ENCODE measurements at regions not wholly inside any gene's neighbourhood (a gene's known extent, or its start where the extent isn't known, plus 50 kb on each side); places are given as distances from the start of the nearest gene placed in this dataset.

DNA sequence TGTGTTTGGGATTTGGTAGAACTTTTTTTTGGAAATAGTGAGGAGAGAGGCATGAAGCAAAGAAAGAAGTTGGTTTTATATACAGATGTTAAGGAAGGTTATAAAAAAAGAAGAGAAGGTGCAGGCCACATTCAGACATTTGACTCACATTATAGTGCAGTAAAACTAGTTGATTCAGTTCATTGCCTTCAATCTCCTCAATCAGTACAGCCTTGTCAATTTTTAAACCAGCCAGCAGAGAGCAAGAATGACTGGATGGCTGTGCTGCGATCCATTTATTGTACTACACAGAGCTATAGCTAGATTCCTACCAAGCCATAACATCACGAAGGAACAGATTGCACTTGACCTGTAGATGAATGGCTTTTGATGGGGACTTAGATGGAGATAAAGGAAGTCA, 79.7 kb upstream of the LSM6 start:
- TF ChIP-seq, protein P1, sequence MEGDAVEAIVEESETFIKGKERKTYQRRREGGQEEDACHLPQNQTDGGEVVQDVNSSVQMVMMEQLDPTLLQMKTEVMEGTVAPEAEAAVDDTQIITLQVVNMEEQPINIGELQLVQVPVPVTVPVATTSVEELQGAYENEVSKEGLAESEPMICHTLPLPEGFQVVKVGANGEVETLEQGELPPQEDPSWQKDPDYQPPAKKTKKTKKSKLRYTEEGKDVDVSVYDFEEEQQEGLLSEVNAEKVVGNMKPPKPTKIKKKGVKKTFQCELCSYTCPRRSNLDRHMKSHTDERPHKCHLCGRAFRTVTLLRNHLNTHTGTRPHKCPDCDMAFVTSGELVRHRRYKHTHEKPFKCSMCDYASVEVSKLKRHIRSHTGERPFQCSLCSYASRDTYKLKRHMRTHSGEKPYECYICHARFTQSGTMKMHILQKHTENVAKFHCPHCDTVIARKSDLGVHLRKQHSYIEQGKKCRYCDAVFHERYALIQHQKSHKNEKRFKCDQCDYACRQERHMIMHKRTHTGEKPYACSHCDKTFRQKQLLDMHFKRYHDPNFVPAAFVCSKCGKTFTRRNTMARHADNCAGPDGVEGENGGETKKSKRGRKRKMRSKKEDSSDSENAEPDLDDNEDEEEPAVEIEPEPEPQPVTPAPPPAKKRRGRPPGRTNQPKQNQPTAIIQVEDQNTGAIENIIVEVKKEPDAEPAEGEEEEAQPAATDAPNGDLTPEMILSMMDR (IDR thresholded peaks at IDR 0.05) = no peak
- TF ChIP-seq POLR2A (IDR thresholded peaks at IDR 0.05) = no peak
- TF ChIP-seq POLR2AphosphoS5 (IDR thresholded peaks at IDR 0.05) = peak in 1 of 3 donors; percentile 5
- no peak for TF ChIP-seq EP300 (IDR thresholded peaks at IDR 0.05; ENCODE audit: low read depth)
- peak; percentile 13 for DNase-seq
- Histone ChIP-seq H3K27me3 (no peaks in the 10 kb centered on the region), H3K9me3 (no peaks in the 10 kb centered on the region), H3K36me3 (no peaks in the 10 kb centered on the region), H3K4me1 (peaks cover 0 to 4% (median 2%) of the 10 kb centered on the region in 4 donors), H3K27ac (peak overlapping the region in 2 of 4 donors; percentile 6 to 12), H3K4me3 (no peak overlapping the region)
- 50% methylated on average over 2 of the region's 2 CpGs; no CpG with 5 or more reads in 1 of the 2 donors for WGBS, 2 donors (ENCODE audit: low coverage in 1 of 2)
- intact Hi-C loops (cut with DNase I; ENCODE audit: low total_unique reads) (no loop called here), in situ Hi-C loops (cut with MboI; ENCODE audit: low pct_ligation_motif_present in 1 of 4, low pct_unique_long_range_greater_than_20kb in 1 of 4, low sequenced_read_pairs in 3 of 4) (no loop called here)

DNA sequence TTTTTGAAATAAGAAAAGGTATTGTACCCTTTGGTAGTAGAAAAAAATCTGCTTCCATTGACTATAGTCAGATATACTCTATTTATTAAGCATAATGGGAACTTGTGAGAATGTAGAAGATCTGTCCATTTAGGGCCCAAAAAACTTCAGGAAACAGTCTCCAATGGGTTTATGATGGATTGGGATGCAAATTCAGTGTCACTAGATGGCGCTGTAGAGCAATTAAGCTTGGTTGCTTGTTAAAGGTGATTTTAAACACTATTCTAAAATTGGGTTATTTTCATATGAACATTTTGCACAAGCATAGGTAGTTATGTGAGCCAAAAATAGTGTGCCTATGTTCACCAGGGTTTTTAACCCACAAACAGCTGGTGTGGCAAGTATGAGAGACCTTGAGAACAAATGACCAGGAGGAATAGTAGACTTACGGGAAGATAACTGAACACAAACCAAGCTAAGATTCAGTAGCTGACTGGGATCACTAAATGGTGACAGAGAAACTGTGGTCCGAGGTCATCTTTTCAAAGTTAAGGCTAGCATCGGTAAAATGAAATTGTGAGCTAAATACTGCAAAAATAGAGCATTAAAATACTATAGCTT, 80.3 kb upstream of the LSM6 start:
- WGBS, 2 donors (ENCODE audit: low coverage in 1 of 2) = 57 to 59% methylated on average over 4 of the region's 4 CpGs
- in situ Hi-C loops (cut with MboI; ENCODE audit: low pct_ligation_motif_present in 1 of 4, low pct_unique_long_range_greater_than_20kb in 1 of 4, low sequenced_read_pairs in 3 of 4) (no loop called here), intact Hi-C loops (cut with DNase I; ENCODE audit: low total_unique reads) (no loop called here)
- Histone ChIP-seq H3K27me3 (no peaks in the 10 kb centered on the region), H3K4me1 (peaks cover 0 to 4% (median 2%) of the 10 kb centered on the region in 4 donors), H3K9me3 (no peaks in the 10 kb centered on the region), H3K36me3 (no peaks in the 10 kb centered on the region), H3K4me3 (no peak overlapping the region), H3K27ac (peak overlapping the region in 2 of 4 donors; percentile 4 to 12)
- TF ChIP-seq, protein P1 (IDR thresholded peaks at IDR 0.05) = peak; percentile 61 to 71 (median 64)
- no peak for TF ChIP-seq EP300 (IDR thresholded peaks at IDR 0.05; ENCODE audit: low read depth)
- DNase-seq = peak; percentile 46

DNA sequence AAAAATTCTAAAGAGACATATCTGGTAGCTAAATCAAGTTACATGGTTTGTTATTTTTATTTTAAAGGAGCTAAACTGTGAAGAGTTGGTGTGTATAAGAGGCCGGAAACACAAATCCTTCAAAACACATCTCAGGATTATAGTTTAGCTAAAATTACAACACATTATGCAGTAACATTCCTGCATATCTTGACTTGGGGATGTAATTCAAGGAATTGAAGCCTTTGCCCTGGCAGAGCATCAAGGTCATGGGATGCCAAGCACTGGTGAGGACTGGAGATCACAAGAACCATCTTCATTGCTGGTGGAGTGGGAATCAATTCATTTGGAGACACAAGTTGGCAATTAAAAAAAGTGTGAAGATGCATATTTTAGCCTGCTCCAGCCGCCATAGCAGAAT, 86.8 kb upstream of the LSM6 start:
- intact Hi-C loops (cut with DNase I; ENCODE audit: low total_unique reads) (no loop called here), in situ Hi-C loops (cut with MboI; ENCODE audit: low pct_ligation_motif_present in 1 of 4, low pct_unique_long_range_greater_than_20kb in 1 of 4, low sequenced_read_pairs in 3 of 4) (no loop called here)
- H3K36me3 ChIP-seq = no peaks in the 10 kb centered on the region
- 93 to 94% methylated on average over 2 of the region's 2 CpGs for WGBS, 2 donors (ENCODE audit: low coverage in 1 of 2)
- no peak for DNase-seq
- TF ChIP-seq EP300 (IDR thresholded peaks at IDR 0.05; ENCODE audit: low read depth) = no peak
- TF ChIP-seq, protein P1 (IDR thresholded peaks at IDR 0.05) = no peak
- no peak for TF ChIP-seq POLR2A (IDR thresholded peaks at IDR 0.05)
- TF ChIP-seq POLR2AphosphoS5 (IDR thresholded peaks at IDR 0.05) = no peak
- no peaks in the 10 kb centered on the region for H3K9me3 ChIP-seq
- no peak overlapping the region for H3K4me3 ChIP-seq
- no peak overlapping the region for H3K27ac ChIP-seq
- no peaks in the 10 kb centered on the region for H3K27me3 ChIP-seq
- no peaks in the 10 kb centered on the region for H3K4me1 ChIP-seq

DNA sequence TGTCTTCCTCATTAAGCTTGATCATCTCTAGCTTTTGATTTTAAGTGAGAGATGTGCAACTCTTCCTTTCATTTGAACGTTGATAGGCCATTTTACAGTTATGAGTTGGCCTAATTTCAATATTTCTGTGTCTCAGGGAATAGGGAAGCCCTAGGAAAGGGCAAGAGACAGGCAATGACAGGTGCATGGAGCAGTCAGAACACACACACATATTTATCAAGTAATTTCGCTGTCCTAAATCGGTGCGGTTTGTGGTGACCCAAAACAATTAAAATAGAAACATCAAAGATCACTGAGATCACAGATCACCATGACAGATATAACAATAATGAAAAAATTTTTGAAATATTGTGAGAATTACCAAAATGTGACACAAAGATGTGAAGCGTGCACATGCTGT, 87.7 kb upstream of the LSM6 start:
- WGBS, 2 donors (ENCODE audit: low coverage in 1 of 2) = 83 to 88% methylated on average over 5 of the region's 5 CpGs
- in situ Hi-C loops (cut with MboI; ENCODE audit: low pct_ligation_motif_present in 1 of 4, low pct_unique_long_range_greater_than_20kb in 1 of 4, low sequenced_read_pairs in 3 of 4) = no loop called here
- no peaks in the 10 kb centered on the region for H3K36me3 ChIP-seq
- H3K9me3 ChIP-seq = no peaks in the 10 kb centered on the region
- H3K27me3 ChIP-seq = no peaks in the 10 kb centered on the region
- no peak for DNase-seq
- no peak overlapping the region for H3K27ac ChIP-seq
- H3K4me1 ChIP-seq = no peaks in the 10 kb centered on the region
- H3K4me3 ChIP-seq = no peak overlapping the region
- TF ChIP-seq EP300 (IDR thresholded peaks at IDR 0.05; ENCODE audit: low read depth) (no peak), POLR2A (IDR thresholded peaks at IDR 0.05) (no peak), POLR2AphosphoS5 (IDR thresholded peaks at IDR 0.05) (no peak)
- TF ChIP-seq, protein P1 (IDR thresholded peaks at IDR 0.05) = no peak
- intact Hi-C loops (cut with DNase I; ENCODE audit: low total_unique reads) = no loop called here
